ENCODE measurements at regions not wholly inside any gene's neighbourhood (a gene's known extent, or its start where the extent isn't known, plus 50 kb on each side); places are given as distances from the start of the nearest gene placed in this dataset.
"Not testable (repeated sequence)": the region's sequence is repeated elsewhere in the genome, so short reads cannot be mapped to it uniquely, and the experiment has no call there.

DNA sequence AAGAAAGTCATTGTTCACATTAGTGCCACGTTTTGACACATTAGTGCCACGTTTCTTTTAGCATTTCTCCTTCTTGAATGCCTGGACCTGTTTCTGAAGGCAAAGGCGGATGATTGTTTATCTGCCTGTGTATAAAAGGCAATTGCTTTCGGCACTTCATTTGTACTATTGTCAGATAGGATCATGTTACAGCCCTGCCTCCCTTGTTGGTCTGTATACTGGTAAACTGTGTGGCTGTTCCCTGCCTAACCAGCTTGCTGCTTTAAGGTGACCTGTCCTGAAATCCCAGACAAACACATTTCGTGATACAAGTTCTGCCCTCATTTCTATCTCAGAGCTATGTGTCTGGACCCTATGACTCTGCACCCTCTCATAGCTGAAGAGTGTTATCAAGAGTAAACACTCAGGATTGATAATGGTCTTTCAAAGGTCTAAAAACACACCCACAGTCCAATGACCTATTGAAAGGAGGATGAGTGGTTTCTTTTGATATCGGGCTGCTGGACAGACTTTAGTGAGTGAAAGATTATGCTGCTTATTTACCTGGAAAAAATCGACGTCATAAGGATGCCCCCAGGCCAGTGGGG is 276.3 kb upstream of the MCTP2 start:
- no peak for DNase-seq (ENCODE audit: low read depth in 2 of 3, low spot score in 2 of 3)

DNA sequence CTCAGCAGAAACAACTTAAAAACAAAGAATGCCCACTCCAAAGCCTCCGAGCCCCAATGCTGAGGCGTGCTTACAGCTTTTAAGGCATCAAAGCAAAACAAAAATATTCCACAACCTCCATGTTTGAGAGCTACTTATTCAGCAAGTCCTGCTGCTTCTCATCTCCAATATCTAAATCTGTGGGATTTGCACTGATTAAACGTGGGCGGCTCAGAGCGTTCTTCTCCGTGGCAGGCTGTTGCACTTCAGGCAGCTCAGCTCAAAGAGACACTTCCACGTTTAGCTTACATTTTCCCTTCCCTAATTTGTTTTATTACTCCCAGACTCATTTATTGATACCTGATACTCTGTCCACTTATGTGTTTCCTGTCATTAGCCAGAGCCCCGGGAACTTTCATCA is 282.6 kb upstream of the MCTP2 start:
- DNase-seq (ENCODE audit: low read depth in 2 of 3, low spot score in 2 of 3): no peak

- DNase-seq (ENCODE audit: low read depth in 2 of 3, low spot score in 2 of 3): no peak
These were observed 287.8 kb upstream of the MCTP2 start for GRCh38 chr15:93943586-93943985.

GRCh38 chr15:93942269-93942694 is 289.1 kb upstream of the MCTP2 start:
- DNase-seq (ENCODE audit: low read depth in 2 of 3, low spot score in 2 of 3): no peak

DNA sequence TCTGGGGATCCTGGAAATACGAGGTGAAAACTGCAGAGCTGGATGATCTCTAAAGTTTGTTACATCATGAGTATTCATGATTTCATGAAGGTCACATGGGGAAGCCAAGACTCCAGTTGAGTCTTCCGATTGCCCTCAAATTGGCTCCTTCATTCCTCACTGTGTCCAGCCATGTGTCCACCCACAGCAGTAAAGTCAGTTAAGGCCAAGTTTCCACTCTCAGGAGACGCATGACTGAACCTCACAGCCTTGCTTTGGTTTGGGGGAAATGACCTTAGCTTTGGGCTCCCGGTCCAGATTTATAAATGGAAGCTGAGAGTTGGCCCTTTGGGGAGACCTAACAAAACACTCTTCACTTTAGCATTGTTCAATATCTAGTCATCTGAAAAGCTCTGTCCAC is 289.7 kb upstream of the MCTP2 start:
- no peak for DNase-seq (ENCODE audit: low read depth in 2 of 3, low spot score in 2 of 3)

- no peak for DNase-seq (ENCODE audit: low read depth in 2 of 3, low spot score in 2 of 3)
These were observed 291.1 kb upstream of the MCTP2 start for GRCh38 chr15:93940226-93940625.

- DNase-seq (ENCODE audit: low read depth in 2 of 3, low spot score in 2 of 3): no peak
These were observed 299.1 kb upstream of the MCTP2 start for GRCh38 chr15:93932164-93932776.

- no peak for DNase-seq (ENCODE audit: low read depth in 2 of 3, low spot score in 2 of 3)
These were observed 301.8 kb upstream of the MCTP2 start for GRCh38 chr15:93929375-93930094.

DNA sequence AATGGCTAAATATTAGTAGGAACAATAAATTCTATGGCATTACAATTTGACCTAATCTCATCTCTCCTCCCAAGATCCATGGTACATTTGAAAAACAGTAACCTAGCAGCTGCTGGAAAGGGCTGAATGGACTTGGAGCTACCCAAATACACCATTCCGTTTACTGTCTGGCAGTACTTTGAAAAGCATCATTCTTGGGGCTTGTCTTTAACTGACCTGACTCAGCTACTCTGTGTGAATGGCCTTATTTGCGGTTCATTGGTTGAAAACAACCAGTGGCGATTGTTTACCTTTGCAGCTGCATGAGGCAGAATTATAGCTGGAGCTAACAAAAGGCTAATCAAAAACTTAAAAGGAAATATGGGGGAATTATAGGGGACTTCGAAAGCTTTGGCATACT is 311.2 kb upstream of the MCTP2 start:
- DNase-seq (ENCODE audit: low read depth in 2 of 3, low spot score in 2 of 3): no peak

GRCh38 chr15:93918801-93919200 is 312.6 kb upstream of the MCTP2 start:
- DNase-seq (ENCODE audit: low read depth in 2 of 3, low spot score in 2 of 3): not testable (repeated sequence)

DNA sequence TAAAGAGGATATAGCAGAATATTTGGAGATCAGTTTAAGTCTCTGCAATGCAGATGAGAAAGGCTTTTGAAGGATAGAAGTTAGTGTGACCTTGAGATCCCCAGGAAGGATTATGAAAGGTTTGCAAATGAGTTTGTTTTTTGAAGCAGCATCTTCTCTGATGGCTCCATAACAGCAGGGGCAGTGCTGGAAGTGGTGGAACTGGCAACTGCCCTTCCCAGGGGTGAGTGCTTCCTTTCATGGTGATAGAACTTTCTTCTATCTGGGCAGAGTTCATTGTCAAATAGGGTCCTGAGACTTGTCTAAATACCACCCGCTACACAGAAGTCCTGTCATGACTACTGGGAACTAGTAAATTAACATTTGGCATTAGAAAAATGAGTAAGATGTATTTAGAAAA is 314.2 kb upstream of the MCTP2 start:
- no peak for DNase-seq (ENCODE audit: low read depth in 2 of 3, low spot score in 2 of 3)

DNA sequence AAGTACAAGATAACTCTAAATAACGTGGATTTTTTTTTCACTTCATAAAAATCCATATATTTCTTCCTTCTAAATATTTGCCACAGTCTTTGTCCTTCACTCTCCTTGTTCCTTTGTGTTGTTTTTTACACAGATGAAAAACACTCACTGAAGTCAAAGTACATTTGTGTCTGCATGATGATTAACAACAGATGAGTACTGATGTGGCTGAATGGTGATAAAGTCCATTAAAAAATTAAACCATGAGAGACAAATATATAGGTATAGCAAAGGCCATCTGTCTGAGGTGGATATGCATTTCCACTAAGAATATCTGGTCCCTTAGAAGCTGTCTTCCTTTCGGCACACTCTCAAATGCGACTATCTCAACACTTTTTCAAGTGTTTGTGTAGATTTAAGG is 317.5 kb upstream of the MCTP2 start:
- DNase-seq (ENCODE audit: low read depth in 2 of 3, low spot score in 2 of 3): no peak

GRCh38 chr15:93913310-93913709 is 318.1 kb upstream of the MCTP2 start:
- no peak for DNase-seq (ENCODE audit: low read depth in 2 of 3, low spot score in 2 of 3)

- no peak for DNase-seq (ENCODE audit: low read depth in 2 of 3, low spot score in 2 of 3)
These were observed 330.6 kb upstream of the MCTP2 start for GRCh38 chr15:93900476-93901400.

DNA sequence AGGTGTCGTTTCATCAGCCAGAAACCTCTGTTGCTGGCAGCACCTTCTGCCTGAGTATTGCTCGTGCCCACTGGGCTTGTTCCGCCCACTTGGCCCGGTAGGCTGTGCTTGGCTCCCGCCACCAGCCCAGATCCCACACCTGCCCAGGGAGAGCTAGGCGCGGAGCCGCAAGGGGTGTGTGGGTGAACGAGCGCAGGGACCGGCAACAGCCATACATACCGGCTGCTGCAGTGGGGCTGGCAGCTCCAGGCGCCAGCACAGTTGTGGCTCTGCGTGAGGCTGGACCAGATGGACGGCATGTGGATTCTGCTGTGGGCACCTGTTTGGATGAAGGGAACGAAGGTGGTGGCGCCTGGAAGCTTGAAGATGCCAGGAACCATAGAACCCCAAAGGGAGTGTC is 331.5 kb upstream of the MCTP2 start:
- no peak for DNase-seq (ENCODE audit: low read depth in 2 of 3, low spot score in 2 of 3)

- no peak for DNase-seq (ENCODE audit: low read depth in 2 of 3, low spot score in 2 of 3)
These were observed 334.0 kb upstream of the MCTP2 start for GRCh38 chr15:93897377-93897776.

- no peak for DNase-seq (ENCODE audit: low read depth in 2 of 3, low spot score in 2 of 3)
These were observed 335.2 kb upstream of the MCTP2 start for GRCh38 chr15:93895976-93896770.

GRCh38 chr15:93894438-93895036 is 336.8 kb upstream of the MCTP2 start:
- DNase-seq (ENCODE audit: low read depth in 2 of 3, low spot score in 2 of 3): no peak

DNA sequence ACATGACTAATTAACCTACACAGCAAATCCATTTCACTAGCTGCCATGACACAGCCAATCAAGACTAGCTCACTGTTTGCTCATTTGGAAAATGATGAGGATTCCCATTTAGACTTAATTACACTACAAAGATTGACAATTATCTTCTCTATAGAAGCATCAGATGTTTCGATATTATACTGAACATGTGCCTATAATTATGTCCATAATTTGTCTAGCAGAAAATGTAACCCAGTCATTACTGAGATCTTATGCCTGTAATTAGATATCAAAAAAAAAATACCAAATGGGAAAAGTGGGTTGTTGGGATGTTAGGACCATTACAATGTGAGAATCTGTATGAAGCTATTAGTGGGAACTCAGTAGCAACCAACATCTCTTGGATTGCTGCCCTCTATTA is 344.2 kb upstream of the MCTP2 start:
- no peak for DNase-seq (ENCODE audit: low read depth in 2 of 3, low spot score in 2 of 3)

DNA sequence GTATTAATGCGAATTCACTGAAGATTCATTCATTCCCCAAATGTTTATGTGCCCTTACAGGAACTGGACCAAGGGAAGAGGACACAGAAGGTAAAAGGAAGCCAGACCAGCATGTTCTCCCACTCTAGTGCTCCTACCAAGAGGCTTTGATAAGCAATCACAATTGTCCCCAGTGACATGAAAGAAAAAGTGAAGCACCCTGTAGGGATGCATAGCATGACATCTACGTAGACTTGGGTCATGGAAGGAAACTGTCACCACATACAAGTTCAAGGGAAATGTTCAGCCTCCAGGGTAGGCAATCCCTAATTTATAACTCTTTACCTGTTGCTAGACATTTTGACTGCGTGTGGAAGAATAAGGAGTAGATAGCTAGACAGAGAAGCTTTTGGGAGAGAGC is 348.6 kb upstream of the MCTP2 start:
- DNase-seq (ENCODE audit: low read depth in 2 of 3, low spot score in 2 of 3): no peak
